GM12873 (cell line): ENCODE measurements at regions not wholly inside any gene's neighbourhood (a gene's known extent, or its start where the extent isn't known, plus 50 kb on each side); places are given as distances from the start of the nearest gene placed in this dataset.

Experiments used
- TF ChIP-seq, protein P1 (sequence below): IDR thresholded peaks from 2 replicates; pipeline ENCODE4 v1.5.1; 2012; ENCODE audit warnings: low read depth, mild to moderate bottlenecking, moderate library complexity, low read length, control low read depth; ENCODE audit not compliant: insufficient read depth; ENCODE audit errors: missing control alignments

DNA sequence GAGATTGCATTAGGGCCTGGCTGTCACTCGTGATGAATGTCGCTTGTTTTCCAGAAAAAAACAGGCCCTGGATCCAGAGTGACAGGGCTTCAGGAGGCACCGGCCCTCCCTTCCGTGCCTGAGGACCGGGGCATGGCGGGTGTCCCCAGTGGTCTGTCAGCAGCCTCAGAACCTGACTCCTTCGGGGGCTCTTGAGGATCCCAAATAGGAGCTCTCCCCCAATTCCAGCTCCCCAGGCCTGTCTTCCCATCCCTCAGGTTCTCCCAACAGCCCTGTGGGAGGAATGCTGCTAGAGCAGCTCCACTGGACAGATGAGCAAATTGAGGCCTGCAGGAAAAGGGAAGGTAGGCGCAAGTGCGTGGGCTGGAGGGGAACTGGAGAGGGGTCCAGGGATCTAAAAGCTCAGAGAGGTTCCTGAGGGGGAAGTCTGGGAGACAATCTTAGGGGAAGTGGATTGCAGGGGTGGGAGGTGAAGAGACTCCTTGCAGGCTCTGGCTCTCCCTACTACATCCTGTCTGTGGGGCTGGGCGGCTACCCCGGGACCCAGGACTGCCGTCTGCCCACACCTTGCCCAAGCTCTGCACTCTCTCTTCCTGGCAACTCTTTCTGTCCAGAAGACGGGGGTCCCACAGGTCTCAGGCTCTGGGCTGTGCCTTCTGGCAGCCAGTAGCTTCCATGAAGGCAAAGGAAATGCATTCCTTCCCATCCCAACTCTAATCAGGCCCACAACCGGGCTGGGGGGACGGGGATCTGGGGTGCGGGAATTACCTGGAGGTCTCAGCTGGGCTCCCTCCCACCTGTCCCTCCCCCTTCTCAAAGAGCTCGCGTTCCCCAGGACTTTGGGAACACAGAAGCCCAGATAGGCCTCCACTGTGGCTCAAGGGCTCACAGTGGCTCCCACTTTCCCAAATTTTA, 105.7 kb upstream of the CASZ1 start:
- TF ChIP-seq, protein P1, sequence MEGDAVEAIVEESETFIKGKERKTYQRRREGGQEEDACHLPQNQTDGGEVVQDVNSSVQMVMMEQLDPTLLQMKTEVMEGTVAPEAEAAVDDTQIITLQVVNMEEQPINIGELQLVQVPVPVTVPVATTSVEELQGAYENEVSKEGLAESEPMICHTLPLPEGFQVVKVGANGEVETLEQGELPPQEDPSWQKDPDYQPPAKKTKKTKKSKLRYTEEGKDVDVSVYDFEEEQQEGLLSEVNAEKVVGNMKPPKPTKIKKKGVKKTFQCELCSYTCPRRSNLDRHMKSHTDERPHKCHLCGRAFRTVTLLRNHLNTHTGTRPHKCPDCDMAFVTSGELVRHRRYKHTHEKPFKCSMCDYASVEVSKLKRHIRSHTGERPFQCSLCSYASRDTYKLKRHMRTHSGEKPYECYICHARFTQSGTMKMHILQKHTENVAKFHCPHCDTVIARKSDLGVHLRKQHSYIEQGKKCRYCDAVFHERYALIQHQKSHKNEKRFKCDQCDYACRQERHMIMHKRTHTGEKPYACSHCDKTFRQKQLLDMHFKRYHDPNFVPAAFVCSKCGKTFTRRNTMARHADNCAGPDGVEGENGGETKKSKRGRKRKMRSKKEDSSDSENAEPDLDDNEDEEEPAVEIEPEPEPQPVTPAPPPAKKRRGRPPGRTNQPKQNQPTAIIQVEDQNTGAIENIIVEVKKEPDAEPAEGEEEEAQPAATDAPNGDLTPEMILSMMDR: no peak

DNA sequence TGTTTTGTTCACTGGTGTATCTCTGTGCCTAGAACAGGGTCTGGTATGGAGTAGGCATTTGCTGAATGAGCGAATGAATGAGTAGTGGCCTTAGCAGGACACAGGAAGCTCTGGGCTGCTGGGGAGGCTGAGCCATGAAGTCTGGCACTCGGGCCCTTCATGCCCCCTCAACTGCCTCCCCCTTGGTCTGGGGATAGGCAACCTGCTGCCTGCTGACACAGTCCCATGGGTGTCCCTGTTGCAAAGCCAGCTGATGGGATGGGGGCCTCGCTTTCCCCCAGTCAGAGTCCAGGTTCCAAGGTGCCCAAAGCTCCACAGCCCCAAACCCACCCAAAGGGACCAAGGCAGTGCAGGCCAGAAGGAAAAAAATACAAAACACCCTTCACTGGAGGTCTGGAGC, 107.0 kb upstream of the CASZ1 start:
- TF ChIP-seq, protein P1: no peak

DNA sequence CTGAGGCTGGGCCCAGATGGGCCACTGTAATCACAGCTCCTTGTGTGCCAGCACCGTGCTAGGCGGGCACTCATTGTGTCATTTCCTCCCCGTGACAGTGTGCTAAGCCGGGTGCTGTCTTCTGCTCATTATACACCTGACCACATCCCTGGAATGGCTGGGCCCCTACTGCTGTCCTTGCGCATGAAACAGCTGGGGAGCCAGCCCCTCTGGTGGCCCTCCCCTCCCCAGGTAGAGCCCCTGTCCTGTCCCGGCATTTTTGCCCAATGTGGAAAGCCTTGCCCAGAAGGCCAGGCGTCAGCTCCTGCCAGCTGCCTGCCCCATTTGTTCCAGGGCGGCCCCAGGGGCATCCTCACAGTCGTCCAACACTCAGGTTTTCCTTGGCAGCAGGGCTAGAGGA, 107.4 kb upstream of the CASZ1 start:
- TF ChIP-seq, protein P1: no peak

DNA sequence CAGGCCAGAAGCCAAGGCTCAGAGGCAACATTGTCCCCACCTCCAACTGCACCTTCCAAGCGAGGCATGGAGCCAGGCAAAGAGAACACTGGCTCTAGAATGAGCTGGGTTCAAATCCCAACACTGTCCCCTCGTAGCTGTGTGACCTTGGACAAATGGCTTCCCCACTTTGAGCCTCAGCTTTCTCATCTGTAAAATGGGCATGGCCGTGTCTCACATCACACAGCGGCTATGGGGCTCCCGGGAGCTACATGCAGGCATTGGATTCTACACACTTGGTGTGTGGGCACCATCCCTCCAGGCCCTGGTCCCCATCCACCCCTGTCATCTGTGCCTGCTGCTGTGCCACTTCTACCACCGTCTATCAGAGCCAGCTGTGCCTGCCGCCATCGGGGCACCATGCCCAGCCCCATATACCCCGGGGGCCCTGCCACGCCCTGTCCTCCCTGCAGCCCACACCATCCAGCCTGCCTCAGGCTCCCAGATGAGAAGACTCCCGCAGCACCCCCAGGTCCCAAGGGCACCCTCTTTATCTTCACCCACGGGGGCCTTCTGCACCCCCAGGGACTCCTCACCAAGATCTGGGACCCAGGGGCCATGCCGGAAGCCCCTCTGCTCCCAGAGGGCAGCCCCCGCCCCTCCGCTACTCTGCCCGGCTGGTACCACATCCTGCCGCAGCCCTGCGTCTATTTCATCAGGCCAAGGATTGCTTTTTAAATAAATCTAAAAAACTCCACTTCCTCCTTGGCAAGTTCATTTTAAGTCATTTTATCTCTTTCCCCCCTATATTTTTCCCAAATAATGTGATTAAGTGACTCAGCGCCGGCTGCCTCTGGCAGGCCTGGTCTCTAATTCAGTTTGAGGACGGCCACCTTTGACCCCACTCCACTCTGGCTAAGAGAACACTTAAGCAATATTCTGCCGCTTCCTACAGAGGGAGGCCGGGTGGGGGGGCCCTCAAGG, 107.8 kb upstream of the TARDBP start:
- TF ChIP-seq, protein P1: no peak

DNA sequence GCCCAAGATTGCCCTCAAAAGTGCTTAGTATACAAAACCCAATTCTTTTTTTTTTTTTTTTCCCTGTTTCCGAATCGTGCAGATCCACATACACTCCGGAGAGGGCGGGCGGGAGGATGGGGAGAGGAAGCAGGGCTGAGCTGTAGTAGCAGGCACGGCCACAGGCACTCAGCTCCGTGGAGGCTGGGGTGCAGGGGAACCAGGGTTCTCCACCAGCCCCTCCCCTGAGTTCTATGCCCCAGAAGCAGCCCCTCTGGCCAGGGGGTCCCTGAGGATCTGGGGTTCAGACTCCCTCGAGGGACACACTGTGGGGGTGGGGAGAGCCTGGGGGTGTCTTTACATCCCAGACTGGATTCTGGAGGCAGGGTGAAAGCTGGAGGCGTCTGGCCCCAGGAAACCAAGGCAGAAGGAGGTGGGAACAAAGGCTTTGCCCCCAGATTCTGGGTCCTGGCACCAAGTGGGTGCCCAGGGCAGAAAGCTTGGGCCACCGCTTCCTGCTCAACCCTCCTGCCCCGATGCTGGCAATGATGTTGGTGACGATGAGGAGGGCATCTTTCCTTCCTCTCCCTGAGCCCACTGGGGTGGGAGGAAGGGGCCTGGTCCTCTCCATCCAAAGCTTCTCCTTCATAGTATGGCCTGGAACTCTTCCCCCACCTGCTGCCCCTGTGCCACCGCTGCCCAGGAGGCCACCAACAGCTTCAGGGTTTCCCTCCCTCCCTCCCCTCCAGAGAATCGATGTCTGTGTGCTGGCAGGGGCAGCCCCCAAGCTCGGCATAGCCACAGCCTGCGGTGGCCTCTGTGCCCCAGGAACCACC, 106.4 kb upstream of the TARDBP start:
- TF ChIP-seq, protein P1: no peak

DNA sequence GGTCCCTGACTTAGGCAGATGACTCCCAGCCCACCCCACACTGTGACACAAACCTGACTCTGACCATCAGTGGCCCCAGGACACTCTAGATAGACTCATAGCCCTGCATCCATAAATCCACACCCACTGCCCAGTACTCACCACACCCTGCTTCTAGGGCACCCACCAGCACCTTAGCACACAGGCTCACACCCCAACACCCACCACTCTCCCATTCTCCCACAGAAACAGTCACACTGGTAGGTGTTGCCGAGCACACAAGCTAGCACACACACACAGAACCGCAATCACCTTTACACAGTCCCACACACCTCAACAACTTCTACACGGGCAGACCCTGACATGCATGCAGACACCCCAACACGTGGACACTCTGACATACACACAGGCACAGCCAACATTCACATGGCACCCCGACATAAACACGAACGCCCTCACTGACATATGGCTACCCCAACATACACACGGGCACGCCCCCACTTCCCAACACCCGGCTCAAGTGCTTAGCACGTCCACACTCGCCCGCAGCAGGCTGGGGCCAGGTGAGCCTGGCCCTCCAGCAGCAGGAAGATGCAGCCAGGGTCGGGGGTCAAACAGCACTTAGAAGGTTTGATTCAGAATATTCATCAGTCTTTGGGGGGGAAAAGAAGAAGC, 105.5 kb upstream of the TARDBP start:
- TF ChIP-seq, protein P1: no peak
